Left colon (tissue), 2 donors: ENCODE measurements at regions not wholly inside any gene's neighbourhood (a gene's known extent, or its start where the extent isn't known, plus 50 kb on each side); places are given as distances from the start of the nearest gene placed in this dataset.

Experiments used
- ATAC-seq: fragments of 200-7000 bp; cut with Tn5 transposase; one replicate; pipeline ENCODE4 v1.9.1; 2020; ENCODE audit warnings: mild to moderate bottlenecking, moderate library complexity
- DNase-seq, 2 donors: peaks; one replicate each; pipeline ENCODE4 v3.0.0-alpha.2; 2020
- intact Hi-C, 2 donors: fragments of 100-400 bp; cut with DNase I in 1 of 2; cut with micrococcal nuclease in 1 of 2; formaldehyde crosslinking; loops; one replicate each; pipeline versions ENCODE4 v1.11.2 to v1.14.0; 2022; cut with DNase I, micrococcal nuclease
- donor health status: DM: no; HTN: no; CAD: no.
- donor health status: DM: yes; HTN: yes; CAD: no.

DNA sequence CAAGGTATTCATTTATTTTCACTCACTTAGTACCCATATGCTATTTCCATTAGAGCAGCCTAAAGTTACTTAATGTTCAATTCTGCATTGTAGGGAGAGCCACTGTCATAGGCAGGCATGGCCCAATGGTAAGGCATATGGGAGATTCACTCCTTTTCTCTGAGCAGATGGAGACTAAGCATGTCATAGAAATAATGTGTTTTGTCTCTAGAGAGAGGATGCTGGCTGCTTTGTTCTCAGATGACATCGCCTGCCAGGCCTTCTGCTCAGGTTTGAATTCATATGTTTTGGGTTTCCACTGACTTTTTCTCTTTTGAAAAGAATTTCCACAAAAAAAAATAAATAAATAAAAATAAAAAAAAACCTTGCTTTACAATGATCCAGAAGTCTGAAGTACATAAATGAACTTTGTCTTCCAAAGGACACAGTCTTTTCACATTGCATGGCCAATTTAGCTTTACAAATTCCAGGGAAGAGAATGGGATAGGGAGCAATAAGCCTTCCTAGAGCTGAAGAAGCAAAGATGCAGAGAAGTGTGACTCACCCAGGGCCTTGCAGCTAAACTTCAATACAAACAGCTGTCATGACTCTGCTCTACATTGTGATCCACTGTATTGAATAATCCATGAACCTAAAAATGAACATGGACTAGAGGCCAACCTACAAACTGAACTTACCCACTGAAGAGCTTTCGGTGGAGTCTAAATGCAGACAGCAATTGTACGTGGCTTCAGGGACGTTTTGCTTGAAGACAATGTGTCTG is 422.5 kb downstream of the CMPK2 start:
- DNase-seq (no peak), ATAC-seq (no peak)
- intact Hi-C loops: no loop called here

DNA sequence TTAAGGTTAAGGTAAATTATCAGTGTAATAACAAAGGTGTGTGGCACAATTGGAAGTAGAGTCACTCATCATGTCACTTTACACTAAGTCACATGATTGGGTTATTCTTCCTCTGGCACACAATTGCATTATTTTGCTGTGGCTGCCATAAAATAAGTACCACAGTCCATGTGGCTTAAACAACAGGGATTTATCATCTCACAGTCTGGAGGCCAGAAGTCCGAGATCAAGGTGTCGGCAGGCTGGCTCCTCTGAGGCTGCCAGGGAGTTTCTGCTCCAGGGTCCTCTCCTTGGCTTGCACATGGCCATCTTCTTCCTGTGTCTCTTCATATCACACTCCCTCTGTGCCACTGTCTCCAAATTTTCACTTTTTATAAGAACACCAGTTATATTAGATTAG is 421.2 kb downstream of the CMPK2 start:
- intact Hi-C loops: no loop called here
- DNase-seq (no peak), ATAC-seq (no peak)

DNA sequence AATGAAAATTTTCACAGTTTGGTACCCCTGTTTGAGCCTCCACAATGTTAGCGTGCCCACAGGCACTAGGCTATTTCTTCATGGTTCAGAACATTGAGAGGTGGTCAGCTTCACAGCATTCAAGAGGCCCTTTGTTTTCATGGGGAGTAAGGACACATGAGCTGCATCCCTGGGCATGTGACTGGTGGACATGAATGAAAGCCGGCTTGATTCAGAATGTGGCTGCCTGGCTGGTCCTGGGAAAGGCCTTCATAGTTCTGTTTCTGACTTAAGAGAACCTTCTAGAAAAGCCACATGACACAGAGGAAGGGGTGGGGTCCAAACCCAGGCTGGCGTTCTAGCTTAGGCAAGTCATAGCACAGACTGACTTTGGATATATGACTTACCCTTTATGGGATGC is 420.6 kb downstream of the CMPK2 start:
- intact Hi-C loops: no loop called here
- DNase-seq (no peak), ATAC-seq (no peak)

DNA sequence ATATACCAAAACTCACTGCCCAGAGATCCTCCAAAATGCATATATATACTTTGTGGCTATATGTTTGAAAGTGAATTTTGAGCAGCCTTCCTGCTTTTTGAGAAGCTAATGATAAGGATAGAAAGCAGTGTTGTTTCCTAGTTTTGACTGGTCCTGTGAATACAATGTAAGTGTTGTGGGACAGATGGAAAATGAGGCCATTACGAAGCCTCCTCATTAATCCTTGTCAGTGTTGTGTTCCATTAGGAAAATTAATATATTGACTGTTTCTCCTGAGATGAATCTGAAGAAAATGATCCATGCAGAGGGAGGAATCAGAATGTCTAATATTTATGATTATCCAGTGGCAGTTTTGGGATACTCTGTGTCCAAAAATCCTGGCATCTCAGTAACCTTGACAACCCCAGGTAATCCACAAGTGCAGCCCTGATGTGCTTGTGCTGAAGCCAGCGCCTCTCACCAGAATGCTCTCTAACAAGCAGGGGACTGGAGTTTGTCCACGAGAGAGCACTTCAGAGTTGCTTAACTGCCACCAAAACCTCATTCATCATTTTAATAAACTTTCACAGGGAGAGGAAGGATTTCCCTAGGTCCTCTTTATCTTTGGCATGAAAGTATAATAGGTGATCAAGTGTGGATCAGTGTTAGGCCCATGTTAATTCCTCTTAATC is 418.6 kb downstream of the CMPK2 start:
- intact Hi-C loops: no loop called here
- ATAC-seq (no peak), DNase-seq (no peak)

DNA sequence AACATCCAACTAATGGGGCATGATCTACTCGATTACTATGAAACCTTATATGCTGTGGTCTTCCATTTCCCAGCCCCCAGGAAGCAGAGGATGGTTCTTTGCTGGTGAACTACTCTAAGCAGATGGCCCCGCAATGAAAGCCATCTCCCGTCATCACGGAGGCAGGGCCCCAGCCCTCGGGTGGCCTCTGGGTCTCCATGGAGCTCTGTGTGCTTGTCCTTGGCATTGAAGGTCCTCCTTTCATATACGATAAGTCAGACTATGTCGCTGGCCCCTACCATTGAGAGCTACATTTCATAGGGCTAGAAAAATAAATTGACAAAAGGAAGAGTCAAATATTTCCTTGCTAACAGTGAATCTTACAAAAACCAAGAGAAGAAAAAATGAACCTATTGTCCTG is 416.8 kb downstream of the CMPK2 start:
- no peak for DNase-seq
- ATAC-seq: no peak
- intact Hi-C loops: no loop called here

DNA sequence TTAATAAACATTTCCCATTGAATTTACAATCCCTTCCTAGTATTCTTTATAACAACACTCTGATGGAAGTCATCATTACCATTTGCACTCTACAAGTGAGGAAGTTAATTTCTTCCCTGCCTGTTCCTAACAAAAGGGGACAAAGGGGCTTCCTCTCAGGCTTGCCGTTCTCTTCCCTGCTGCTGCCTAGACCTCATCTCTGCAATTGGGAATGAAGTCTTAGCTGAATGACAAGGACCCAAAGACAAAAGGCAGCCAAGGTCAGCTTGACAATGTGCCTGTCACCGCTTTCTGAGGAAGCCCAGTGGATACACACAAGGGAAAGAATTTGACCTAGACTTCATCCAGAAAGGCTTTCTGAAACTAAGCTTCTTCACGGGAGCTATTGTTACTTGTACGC is 416.4 kb downstream of the CMPK2 start:
- no peak for ATAC-seq
- DNase-seq: no peak
- intact Hi-C loops: no loop called here

DNA sequence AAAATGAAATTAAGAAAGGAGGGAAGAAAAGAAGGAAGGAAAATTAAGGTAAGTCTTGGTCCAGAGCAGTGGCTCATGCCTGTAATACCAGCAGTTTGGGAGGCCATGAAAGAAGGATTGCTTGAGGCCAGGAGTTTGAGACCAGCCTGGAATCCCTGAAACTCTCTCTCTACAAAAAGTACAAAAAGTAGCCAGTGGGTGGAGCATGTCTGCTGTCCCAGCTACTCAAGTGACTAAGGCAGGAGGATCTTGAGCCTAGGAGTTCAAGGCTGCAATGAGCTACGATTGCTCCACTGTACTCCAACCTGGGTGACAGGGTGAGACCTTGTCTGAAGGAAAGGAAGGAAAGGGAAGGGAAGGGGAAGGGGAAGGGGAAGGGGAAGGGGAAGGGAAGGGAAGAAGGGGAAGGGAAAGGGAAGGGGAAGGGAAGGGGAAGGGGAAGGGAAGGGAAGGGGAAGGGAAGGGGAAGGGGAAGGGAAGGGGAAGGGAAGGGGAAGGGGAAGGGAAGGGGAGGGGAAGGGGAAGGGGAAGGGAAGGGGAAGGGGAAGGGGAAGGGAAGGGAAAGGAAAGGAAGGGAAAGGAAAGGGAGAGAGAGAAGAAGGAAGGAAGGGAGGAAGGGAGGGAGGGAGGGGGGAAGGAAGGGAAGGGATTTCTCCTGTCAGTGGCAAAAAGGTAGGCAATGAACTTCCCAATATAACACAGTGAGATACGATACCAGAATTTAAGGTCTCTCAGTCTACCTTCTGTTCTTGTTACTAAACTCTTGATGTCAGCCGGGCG is 412.8 kb downstream of the CMPK2 start:
- ATAC-seq (peak; percentile 23), DNase-seq (no peak)
- intact Hi-C loops: no loop called here

DNA sequence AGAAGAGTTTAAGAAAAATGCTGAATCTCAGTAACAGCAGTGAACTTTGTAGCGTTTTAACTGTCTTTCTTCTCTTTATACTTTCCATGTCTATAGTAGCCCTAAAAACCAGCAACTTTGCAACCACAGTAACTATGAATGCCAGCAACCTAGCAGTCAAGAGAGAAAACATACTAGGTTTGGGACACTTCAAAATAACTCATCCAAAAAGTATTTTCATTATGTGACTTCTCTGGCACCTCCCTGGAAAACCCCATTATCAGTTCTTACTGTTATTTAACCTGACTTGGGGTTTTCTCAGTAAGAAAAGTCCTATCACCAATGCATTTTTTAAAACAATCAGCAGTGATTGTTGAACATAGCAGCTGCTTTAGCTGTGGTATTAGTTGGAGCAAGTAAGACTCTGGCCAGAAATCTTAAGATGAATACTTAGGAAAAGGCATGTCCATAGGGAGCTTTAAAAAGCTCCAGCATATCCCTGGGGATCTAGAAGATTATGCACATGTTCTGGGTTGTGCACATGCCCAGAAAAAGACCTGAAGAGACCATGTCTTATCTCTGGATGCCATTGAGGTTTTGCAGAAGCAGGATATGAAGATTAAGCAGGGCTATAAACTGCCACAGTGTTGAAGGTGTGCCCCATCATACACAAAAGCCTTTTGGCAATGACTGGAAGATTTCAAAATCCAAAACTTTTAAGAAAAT is 411.3 kb downstream of the CMPK2 start:
- intact Hi-C loops: no loop called here
- ATAC-seq (no peak), DNase-seq (no peak)

DNA sequence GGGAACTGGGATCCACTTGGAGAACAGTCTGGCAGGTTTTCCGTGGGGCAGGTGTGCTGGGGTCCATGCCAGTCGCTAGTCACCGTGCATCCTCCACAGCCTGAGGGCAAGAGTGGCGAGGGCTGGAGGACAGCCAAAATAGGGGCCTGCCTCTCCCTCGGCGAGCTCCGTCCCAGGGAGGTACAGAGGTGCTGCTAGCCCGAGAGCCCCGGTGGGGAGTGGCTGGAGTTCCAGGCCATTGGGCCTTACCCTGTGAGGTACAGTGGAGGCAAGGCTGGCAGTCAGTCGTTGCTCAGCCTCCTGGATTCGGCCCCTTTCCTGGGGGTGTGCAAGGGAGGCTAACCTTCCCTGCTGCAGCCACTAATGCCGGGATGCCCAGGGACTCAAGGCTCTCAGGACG is 406.6 kb downstream of the CMPK2 start:
- ATAC-seq: no peak
- intact Hi-C loops: no loop called here
- no peak for DNase-seq

DNA sequence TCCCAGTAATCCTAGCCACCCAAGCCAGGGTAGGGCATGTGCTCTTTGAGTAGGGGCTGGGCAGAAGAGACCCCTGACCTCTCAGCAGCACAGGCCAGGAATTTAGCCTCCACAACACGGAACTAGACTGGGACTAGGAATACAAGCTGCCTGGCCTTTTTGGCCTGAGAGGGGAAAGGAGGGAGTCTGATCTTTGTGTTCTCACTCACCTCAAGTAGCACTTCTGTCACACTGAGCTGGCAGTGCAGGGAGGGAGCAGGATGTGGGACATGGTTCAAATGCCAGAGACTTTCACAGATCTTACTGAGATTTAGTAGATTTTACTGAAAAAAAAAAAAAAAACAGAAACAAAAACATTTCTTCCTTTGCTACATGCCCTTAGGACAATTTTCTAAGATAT is 395.2 kb downstream of the CMPK2 start:
- intact Hi-C loops: no loop called here
- ATAC-seq (no peak), DNase-seq (no peak)

DNA sequence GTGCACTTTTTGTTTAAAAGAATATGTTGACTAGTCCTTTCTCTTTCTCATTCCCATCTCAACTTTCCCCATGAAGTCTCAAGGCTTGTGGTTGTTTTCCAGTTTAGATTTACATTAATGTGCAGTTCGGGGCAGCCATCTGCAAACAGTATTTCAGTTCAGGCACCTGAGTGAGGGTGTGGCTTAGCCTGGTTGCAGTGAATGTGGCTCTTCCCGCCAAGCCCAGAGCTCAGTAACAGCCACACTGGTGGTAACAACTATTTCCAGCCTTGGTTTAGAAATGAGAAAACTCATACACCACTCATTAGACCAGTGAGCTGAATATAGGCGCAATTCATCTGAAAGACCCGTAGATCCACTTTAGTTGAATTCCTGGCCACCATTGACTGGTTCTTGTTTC is 394.3 kb downstream of the CMPK2 start:
- DNase-seq: no peak
- no peak for ATAC-seq
- intact Hi-C loops: no loop called here

DNA sequence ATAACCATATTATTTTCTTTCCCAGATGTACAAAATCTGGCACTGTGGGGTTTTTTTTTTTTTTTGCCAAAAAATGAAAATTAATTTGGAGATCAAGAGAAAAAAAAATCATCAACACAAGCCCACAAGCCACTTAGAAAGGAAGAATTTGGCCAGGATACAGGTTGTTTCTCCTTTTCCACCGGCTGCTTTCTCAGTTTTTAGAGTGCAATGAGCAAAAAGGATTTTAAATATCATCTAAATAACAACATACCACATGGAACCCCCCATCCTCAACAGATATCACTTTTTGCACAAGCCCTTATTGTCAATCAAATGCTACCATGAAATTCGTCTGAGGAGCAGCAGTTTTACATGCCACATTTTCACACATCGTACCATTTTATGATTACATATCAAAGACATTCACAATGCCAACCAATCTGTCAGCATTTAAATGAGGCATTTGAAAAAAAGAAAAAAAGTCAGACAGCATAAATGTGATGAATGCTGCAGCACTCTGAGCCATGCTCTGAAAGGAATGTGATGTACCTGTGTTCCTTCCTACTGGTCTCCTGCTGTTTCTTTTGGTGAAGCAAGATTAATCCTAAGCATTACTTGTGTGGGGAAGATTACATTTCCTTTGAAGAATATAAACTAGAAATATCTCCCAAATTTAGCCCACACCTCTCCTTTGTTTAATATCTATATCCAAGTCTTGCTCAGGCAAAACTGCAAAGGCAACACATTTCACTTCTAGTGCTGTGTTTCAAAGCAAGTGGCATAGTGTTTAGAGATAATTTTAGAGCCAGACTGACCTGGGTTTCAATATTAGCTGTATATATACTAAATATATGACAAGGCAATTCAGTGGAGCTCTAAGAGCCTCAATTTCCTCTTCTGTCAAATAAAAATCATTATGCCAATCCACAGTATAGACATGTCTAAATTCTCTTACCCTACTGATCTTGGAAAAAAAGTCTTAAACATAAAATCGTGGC is 391.3 kb downstream of the CMPK2 start:
- ATAC-seq: no peak
- intact Hi-C loops: no loop called here
- DNase-seq: no peak

DNA sequence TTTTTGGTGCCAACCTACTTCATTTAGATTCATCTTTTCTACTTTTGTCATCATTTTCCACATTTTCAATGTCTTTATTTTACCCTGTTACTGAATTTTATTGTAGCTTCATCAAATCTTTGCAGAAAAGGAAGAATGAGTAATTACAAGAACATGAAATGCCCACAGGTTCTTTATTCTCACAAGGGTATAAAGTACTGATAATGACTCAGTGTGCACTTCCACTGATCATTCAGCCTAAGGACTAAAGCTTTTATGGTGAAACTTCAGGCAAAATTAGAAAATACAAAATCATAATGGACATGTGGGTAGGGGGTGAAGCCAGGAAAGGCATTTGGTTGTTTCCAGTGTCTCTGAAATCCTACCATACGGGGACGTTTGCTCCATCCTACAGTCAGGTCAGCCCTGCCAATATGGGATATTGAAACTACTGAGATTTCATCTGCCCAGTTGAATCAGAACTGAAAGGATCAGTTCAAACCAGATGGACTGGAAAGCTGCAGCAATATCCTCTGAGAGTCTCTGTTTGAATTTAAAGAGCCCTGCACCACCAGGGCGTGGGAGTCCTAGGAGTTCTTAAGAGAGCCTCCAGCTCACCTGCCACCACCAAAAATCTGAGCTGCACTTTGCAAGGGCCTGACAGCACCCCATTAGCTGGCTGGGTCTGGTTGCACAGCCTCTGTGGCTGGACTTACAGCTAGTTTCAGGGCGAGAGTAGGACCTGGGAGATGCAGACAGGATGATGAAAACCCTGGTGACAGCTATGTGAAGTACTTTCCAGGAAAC is 390.4 kb downstream of the CMPK2 start:
- intact Hi-C loops: no loop called here
- DNase-seq (no peak), ATAC-seq (no peak)

DNA sequence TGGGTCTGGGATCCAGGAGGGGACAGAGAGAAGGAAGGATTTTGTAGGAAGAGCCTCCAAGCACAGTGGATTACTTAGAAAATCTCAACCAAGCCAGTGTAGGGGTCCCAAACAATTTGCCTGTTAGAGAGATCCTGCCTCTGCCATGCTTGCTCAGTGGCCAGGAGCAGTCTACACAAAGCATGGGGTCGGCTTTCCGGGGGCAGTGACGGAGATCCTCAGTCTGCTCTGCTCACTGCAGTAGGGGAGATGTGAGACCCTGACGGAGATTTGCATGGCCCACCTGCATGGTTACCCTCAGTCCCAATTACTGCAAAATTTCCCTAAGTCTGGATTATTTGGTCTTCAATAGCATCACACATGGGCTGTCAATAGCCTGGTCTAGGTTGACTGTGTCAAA is 385.2 kb downstream of the CMPK2 start:
- no peak for ATAC-seq
- no peak for DNase-seq
- intact Hi-C loops: no loop called here

DNA sequence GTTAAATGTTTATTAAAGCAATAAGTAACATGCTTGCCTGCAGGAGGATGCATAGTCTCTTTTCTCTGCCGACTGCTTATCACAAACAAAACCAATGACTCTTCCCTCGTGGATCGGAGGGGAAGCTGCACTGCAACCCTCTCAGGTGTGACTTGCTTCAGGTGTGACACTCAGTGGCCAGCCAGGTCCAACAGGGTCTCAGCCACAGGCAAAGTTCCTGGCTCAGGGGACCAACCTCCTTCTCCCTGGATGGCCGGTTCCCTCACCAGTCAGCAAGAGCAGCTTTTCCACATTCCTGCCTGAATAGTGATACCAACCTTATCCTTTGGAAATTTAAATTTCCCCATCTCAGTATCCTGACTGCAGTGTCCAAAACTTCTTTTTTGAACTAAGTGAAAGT is 383.5 kb downstream of the CMPK2 start:
- intact Hi-C loops: no loop called here
- ATAC-seq (no peak), DNase-seq (no peak)

DNA sequence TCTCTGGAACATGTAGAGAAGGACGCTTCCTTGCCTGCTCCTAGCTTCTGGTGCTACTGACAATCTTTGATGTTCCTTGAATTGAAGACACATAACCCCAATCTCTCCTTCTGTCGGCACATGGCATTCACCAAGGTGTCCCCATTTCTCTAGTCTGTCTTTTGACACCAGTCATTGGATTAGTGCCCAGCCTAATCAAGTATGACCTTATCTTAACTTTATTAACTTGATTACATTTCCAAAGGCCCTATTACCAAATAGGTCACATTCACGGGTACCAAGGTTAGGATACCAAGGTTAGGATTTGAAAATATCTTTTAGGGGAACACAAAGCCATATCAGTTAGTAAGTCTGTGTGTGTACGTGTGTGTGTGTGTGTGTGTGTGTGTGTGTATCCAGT is 377.9 kb downstream of the CMPK2 start:
- no peak for ATAC-seq
- intact Hi-C loops: no loop called here
- no peak for DNase-seq

DNA sequence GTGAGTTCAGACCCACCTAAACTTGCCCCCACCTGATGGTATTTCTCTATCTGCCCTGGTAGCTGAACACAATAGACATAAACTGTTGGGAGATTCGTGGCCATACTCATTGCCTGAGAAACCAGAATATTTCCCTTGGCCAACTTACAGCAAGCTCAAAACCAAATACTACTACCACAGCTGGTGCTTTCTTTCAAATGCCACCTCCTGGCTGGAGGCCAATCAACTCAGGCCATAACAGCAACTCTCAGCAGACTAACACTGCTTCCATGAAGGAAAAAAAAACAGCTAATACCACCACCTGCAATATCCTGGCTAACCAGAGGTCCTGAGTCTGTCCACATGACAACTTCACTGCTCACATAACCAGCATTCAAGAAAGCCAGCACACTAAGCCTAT is 373.1 kb downstream of the CMPK2 start:
- intact Hi-C loops: no loop called here
- ATAC-seq: no peak

DNA sequence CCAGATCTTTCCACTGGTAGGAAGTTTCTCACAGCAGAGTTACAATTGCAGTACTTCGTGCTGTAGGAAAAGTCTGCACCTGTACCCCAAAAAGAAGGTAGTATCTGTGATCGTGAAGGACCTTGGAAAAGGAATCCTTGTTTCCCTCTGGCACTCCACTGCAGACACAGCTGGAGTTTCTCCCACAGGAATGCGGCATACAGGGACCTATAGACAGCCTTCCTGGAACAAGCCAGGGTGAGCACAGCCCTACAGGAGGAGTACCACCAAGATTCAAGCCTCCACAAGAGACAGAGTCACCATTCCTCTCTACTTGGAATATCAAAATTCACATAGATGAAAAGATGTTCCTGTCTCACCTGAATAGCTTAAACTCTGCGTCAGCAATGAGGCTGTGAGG is 372.4 kb downstream of the CMPK2 start:
- no peak for ATAC-seq
- intact Hi-C loops: no loop called here
- no peak for DNase-seq

More for the DNA sequence above, 373.1 kb downstream of the CMPK2 start:
- DNase-seq: no peak
